HepG2 (cell line): ENCODE measurements at regions not wholly inside any gene's neighbourhood (a gene's known extent, or its start where the extent isn't known, plus 50 kb on each side); places are given as distances from the start of the nearest gene placed in this dataset.
"Not testable (repeated sequence)": the region's sequence is repeated elsewhere in the genome, so short reads cannot be mapped to it uniquely, and the experiment has no call there.

Experiments used
- ATAC-seq: fragments of 200-7000 bp; cut with Tn5 transposase; 3 replicates; pipeline ENCODE4 v1.9.1; 2020; ENCODE audit warnings: mild to moderate bottlenecking, moderate library complexity
- BruUV-seq: library from RNA; stranded (reverse); fragments of 400-500 nt; replicated peaks from 2 replicates; lab custom pipeline; 2021; lab: Mats Ljungman, UMichigan
- CTCF ChIA-PET: fragments of 300-600 bp; formaldehyde crosslinking; extraction: SDS; loops from one replicate; lab custom pipeline; 2021; ENCODE audit warnings: low total read pairs, inconsistent platforms, low intra/inter-chr PET ratio; lab: Yijun Ruan, JAX
- POLR2A ChIA-PET: fragments of 350-600 bp; sonication (Branson Sonifier 250); formaldehyde crosslinking; loops from one replicate; lab custom pipeline; 2020; ENCODE audit warnings: antibody characterized with exemption, inconsistent platforms; lab: Yijun Ruan, JAX
- DNase-seq: peaks from one replicate; pipeline ENCODE4 v3.0.0-alpha.2; 2015; ENCODE audit warnings: low spot score
- FAIRE-seq: peaks from 3 replicates; lab custom pipeline; 2011; peaks lifted over from hg19 to GRCh38; lab: Jason Lieb, UNC
- H2AFZ ChIP-seq: one replicate; pipeline ENCODE4 v1.6.1; 2011; ENCODE audit warnings: low read length, inconsistent platforms
- H3K27ac ChIP-seq: fragments of 300-600 bp; 3 replicates; pipeline ENCODE4 v1.8.0; 2011; ENCODE audit warnings: mixed run types, mild to moderate bottlenecking, mixed read lengths, low read length, inconsistent platforms; ENCODE audit not compliant: insufficient read depth; ENCODE audit errors: extremely low read length
- H3K27me3 ChIP-seq, 2 experiments: fragments of 200-600 bp in 1 of 2; 2 replicates in 1 of 2; 3 replicates in 1 of 2; pipeline versions ENCODE4 v1.6.0 to v1.8.0; 2011; ENCODE audit warnings: low read length in 2 of 2, mild to moderate bottlenecking in 2 of 2, moderate library complexity in 2 of 2, inconsistent platforms in 1 of 2; ENCODE audit not compliant: insufficient read depth in 2 of 2, control insufficient read depth in 1 of 2
- H3K36me3 ChIP-seq, 2 experiments: fragments of 200-600 bp in 1 of 2; replicated peaks in 1 of 2; 2 replicates in 1 of 2; 3 replicates in 1 of 2; pipeline versions ENCODE4 v1.5.1 to v1.8.0; 2011; ENCODE audit warnings: low read length in 2 of 2, inconsistent platforms in 1 of 2; ENCODE audit not compliant: insufficient read depth in 2 of 2, control insufficient read depth in 1 of 2
- H3K4me1 ChIP-seq: 2 replicates; pipeline ENCODE4 v1.5.1; 2012; ENCODE audit warnings: low read length, inconsistent platforms; ENCODE audit not compliant: insufficient read depth
- H3K4me2 ChIP-seq: 2 replicates; pipeline ENCODE4 v1.6.0; 2011; ENCODE audit warnings: low read depth, low read length, inconsistent platforms
- H3K4me3 ChIP-seq, 3 experiments: fragments of 200-600 bp in 1 of 3; sonication (generic), shearing (Covaris generic) in 1 of 3; replicated peaks in 1 of 3; 2 replicates each; pipeline ENCODE4 v1.5.1; 2011 to 2016; ENCODE audit warnings: low read length in 3 of 3, inconsistent platforms in 2 of 3, low read depth in 2 of 3, mild to moderate bottlenecking in 2 of 3, control low read depth in 1 of 3, mixed read lengths in 1 of 3; ENCODE audit not compliant: insufficient read depth in 1 of 3
- H3K79me2 ChIP-seq: one replicate; pipeline ENCODE4 v1.6.1; 2011; ENCODE audit warnings: low read length, inconsistent platforms; ENCODE audit not compliant: insufficient read depth
- H3K9ac ChIP-seq: 2 replicates; pipeline ENCODE4 v1.6.0; 2011; ENCODE audit warnings: mild to moderate bottlenecking, low read depth, low read length, inconsistent platforms; ENCODE audit not compliant: insufficient read depth
- H3K9me3 ChIP-seq: 2 replicates; pipeline ENCODE4 v1.5.1; 2012; ENCODE audit warnings: mild to moderate bottlenecking, low read length
- H4K20me1 ChIP-seq: 2 replicates; pipeline ENCODE4 v1.6.0; 2011; ENCODE audit warnings: inconsistent platforms, mild to moderate bottlenecking, low read length, moderate library complexity; ENCODE audit not compliant: insufficient read depth
- E2F1 ChIP-seq: sonication (generic); formaldehyde crosslinking; IDR thresholded peaks from 2 replicates; pipeline ENCODE4 v1.5.0; 2020; ENCODE audit warnings: missing genetic modification reagents
- FIP1L1 ChIP-seq: fragments of 200-400 bp; formaldehyde crosslinking; IDR thresholded peaks from 2 replicates; pipeline ENCODE4 v1.6.1; 2018; ENCODE audit warnings: low read depth, mild to moderate bottlenecking, low read length, moderate library complexity, borderline replicate concordance; ENCODE audit not compliant: insufficient read depth
- GABPA ChIP-seq, 2 experiments: IDR thresholded peaks; 2 replicates each; pipeline ENCODE4 v1.6.1; 2011 to 2016; ENCODE audit warnings: low read depth in 2 of 2, low read length in 1 of 2, missing biosample characterization in 1 of 2, missing genetic modification characterization in 1 of 2
- HIVEP1 ChIP-seq: sonication (generic); formaldehyde crosslinking; IDR thresholded peaks from 2 replicates; pipeline ENCODE4 v1.4.0; 2020; ENCODE audit warnings: mild to moderate bottlenecking, missing genetic modification reagents
- MIXL1 ChIP-seq: IDR thresholded peaks from 2 replicates; pipeline ENCODE4 v1.6.1; 2016
- SMC3 ChIP-seq: IDR thresholded peaks from 2 replicates; pipeline ENCODE4 v1.6.1; 2011; ENCODE audit warnings: low read length, improper control_type of control experiment
- THAP11 ChIP-seq: IDR thresholded peaks from 2 replicates; pipeline ENCODE4 v1.6.1; 2016; ENCODE audit warnings: missing biosample characterization, missing genetic modification reagents
- YEATS4 ChIP-seq: sonication (generic); formaldehyde crosslinking; IDR thresholded peaks from 2 replicates; pipeline ENCODE4 v1.4.0; 2020; ENCODE audit warnings: missing genetic modification reagents, borderline replicate concordance
- ZNF230 ChIP-seq: sonication (generic); formaldehyde crosslinking; IDR thresholded peaks from 2 replicates; pipeline ENCODE4 v1.4.0; 2020; ENCODE audit warnings: mild to moderate bottlenecking, missing genetic modification reagents
- ZNF292 ChIP-seq: sonication (generic); formaldehyde crosslinking; IDR thresholded peaks from 2 replicates; pipeline ENCODE4 v1.8.1; 2022; ENCODE audit warnings: mild to moderate bottlenecking, low read depth, missing genetic modification reagents, borderline replicate concordance
- ZNF296 ChIP-seq: sonication (generic); formaldehyde crosslinking; conservative IDR thresholded peaks from 2 replicates; pipeline ENCODE4 v1.5.0; 2020; ENCODE audit warnings: mild to moderate bottlenecking, missing genetic modification reagents
- ZNF543 ChIP-seq: sonication (generic); formaldehyde crosslinking; IDR thresholded peaks from 2 replicates; pipeline ENCODE4 v1.4.0; 2020; ENCODE audit warnings: mild to moderate bottlenecking, missing genetic modification reagents
- ZNF691 ChIP-seq: sonication (generic); formaldehyde crosslinking; IDR thresholded peaks from 2 replicates; pipeline ENCODE4 v1.4.0; 2020; ENCODE audit warnings: missing genetic modification reagents, low read depth, mild to moderate bottlenecking, borderline replicate concordance
- WGBS: methylation state at CpG from one replicate; pipeline ENCODE4 v1.1.6; 2017; ENCODE audit warnings: low lambda C conversion rate; 5-methylcytosine and 5-hydroxymethylcytosine counted together
- in situ Hi-C: cut with HindIII; loops from 2 replicates; pipeline ENCODE4 v1.10.0; 2017; ENCODE audit warnings: low pct_unique_long_range_greater_than_20kb; ENCODE audit not compliant: extremely low pct_ligation_motif_present
- intact Hi-C: fragments of 100-400 bp; cut with micrococcal nuclease; formaldehyde crosslinking; loops from one replicate; pipeline ENCODE4 v1.10.0; 2022; ENCODE audit not compliant: unreplicated experiment

- no peak overlapping the region for H3K4me2 ChIP-seq
- no peak for FAIRE-seq
- peaks cover 0 to 5% of the 10 kb centered on the region in 2 experiments; a peak in 1 of 5 replicates for H3K27me3 ChIP-seq
- H3K36me3 ChIP-seq: no peaks in the 10 kb centered on the region
- H3K79me2 ChIP-seq: no peaks in the 10 kb centered on the region
- TF ChIP-seq THAP11 (CRISPR knock-in tag): no peak
- TF ChIP-seq YEATS4: no peak
- TF ChIP-seq, all 625 proteins: peak for 0
- H3K4me3 ChIP-seq: no peak overlapping the region
- no peak overlapping the region for H2AFZ ChIP-seq
- ChIA-PET CTCF (no interaction called here), POLR2A (no interaction called here)
- H3K9me3 ChIP-seq: no peaks in the 10 kb centered on the region
- H4K20me1 ChIP-seq: no peaks in the 10 kb centered on the region
- ATAC-seq: no peak
- BruUV-seq: no TSS peak
- no peaks in the 10 kb centered on the region for H3K4me1 ChIP-seq
- 37% methylated on average over 1 of the region's 1 CpG for WGBS
- in situ Hi-C loops: no loop called here
- DNase-seq: no peak
- intact Hi-C loops: no loop called here
- no peak overlapping the region for H3K27ac ChIP-seq
- no peak overlapping the region for H3K9ac ChIP-seq
These were observed 498.9 kb downstream of the STK39 start for GRCh38 chr2:167748536-167748935.

- intact Hi-C loops (no loop called here), in situ Hi-C loops (no loop called here)
- no peaks in the 10 kb centered on the region for H3K9me3 ChIP-seq
- H3K4me2 ChIP-seq: no peak overlapping the region
- H3K4me1 ChIP-seq: no peaks in the 10 kb centered on the region
- CTCF ChIA-PET: no interaction called here
- WGBS: 9% methylated on average over 2 of the region's 2 CpGs
- H3K27me3 ChIP-seq: no peaks in the 10 kb centered on the region
- no TSS peak for BruUV-seq
- no peaks in the 10 kb centered on the region for H3K79me2 ChIP-seq
- POLR2A ChIA-PET: no interaction called here
- no peaks in the 10 kb centered on the region for H3K36me3 ChIP-seq
- H4K20me1 ChIP-seq: no peaks in the 10 kb centered on the region
- ATAC-seq: no peak
- H3K4me3 ChIP-seq: no peak overlapping the region
- no peak for FAIRE-seq
- H3K27ac ChIP-seq: no peak overlapping the region
- no peak overlapping the region for H2AFZ ChIP-seq
- no peak overlapping the region for H3K9ac ChIP-seq
- TF ChIP-seq ZNF230 (CRISPR knock-in tag) (no peak), MIXL1 (CRISPR knock-in tag) (no peak), ZNF292 (no peak), E2F1 (no peak), HIVEP1 (CRISPR knock-in tag) (no peak), SMC3 (no peak), ZNF296 (CRISPR knock-in tag) (no peak), FIP1L1 (no peak), ZNF691 (CRISPR knock-in tag) (no peak), ZNF543 (CRISPR knock-in tag) (no peak), GABPA (IDR thresholded peaks at IDR 0.05; ENCODE audit: low read depth, low read length) (no peak), GABPA (CRISPR knock-in tag; IDR thresholded peaks at IDR 0.05; ENCODE audit: low read depth) (no peak)
- TF ChIP-seq, all 625 proteins: peak for 0
- no peak for DNase-seq
These were observed 501.7 kb downstream of the STK39 start for GRCh38 chr2:167745667-167746066.

DNA sequence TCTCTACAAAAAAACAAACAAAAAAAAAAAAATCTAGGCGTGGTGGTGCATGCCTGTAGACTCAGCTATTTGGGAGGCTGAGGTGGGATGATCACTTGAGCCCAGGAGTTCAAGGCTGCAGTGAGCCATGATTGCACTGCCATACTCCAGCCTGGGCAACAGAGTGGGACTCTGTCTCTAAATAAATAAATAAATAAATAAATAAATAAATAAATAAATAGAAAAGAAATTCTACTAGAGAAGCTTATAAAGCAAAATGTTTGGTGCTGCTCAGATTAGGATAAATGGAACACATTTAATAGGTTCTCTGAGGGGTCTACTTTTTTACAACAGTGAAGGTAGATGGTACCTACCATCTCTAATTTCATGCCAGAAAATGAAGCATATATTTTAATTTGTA is 507.5 kb downstream of the STK39 start:
- POLR2A ChIA-PET, H4K20me1 ChIP-seq, H3K9ac ChIP-seq, H2AFZ ChIP-seq, DNase-seq, H3K79me2 ChIP-seq, CTCF ChIA-PET, H3K4me3 ChIP-seq, H3K27ac ChIP-seq, ATAC-seq, H3K36me3 ChIP-seq, H3K4me2 ChIP-seq, H3K9me3 ChIP-seq, in situ Hi-C loops, intact Hi-C loops, BruUV-seq, H3K27me3 ChIP-seq, FAIRE-seq, H3K4me1 ChIP-seq: not testable (repeated sequence)
- 17% methylated on average over 1 of the region's 1 CpG for WGBS
